DMS79 treated with DMSO at 0.1 percent for 48 hours (cell line): ENCODE measurements at regions not wholly inside any gene's neighbourhood (a gene's known extent, or its start where the extent isn't known, plus 50 kb on each side); places are given as distances from the start of the nearest gene placed in this dataset.

Experiments used
- DNase-seq: peaks from one replicate; lab custom pipeline; 2025; lab: John Stamatoyannopoulos, UW

- DNase-seq = no peak
Measured at GRCh38 chr9:93900971-93901861, 53.9 kb downstream of the BARX1 start.

- no peak for DNase-seq
Measured at GRCh38 chr9:93900436-93900819, 54.7 kb downstream of the BARX1 start.

DNA sequence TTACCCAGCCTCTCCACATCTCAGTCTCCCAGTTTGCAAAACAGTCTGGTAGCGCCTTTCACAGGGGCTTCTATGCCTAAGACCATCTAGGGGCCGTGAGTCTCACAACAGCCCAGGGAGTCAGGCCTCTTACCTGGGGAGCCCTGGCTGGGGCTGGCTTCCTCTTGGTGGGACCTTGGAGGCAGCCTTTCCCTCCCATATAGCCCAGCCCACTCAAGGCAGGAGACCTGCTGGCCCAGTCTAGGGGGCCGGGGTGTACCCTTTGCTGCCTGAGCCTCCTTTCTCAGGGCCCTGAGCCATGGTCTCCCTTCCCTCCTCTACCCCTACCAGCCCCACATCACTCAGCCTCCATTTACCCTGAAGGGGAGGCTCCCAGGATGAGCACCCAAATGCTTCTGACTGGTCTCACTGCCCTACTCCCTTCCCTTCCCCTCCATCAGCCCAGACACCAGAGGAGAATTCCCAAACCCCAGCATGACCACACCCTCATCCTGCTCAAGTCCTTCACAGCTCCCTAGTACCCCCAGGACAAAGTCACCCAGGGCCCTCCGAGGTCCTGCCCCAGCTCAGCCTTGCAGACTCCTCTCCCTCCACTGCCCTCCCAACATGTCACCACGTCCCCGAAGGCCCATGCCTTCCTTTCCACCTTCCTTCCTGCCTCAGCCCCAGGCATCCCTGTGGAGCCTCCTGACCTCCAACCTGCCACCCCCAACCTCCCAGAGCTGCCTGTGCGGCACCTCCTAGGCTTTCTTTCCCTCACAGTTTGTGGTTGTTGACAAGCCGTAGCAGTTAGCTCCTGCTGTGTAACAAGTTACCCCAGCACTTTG is 55.3 kb downstream of the BARX1 start:
- DNase-seq = no peak

- DNase-seq = no peak
Measured at GRCh38 chr9:93898502-93899426, 56.4 kb downstream of the BARX1 start.

- no peak for DNase-seq
Measured at GRCh38 chr9:93898026-93898425, 57.1 kb downstream of the BARX1 start.

- no peak for DNase-seq
Measured at GRCh38 chr9:93897075-93897970, 57.8 kb downstream of the BARX1 start.

DNA sequence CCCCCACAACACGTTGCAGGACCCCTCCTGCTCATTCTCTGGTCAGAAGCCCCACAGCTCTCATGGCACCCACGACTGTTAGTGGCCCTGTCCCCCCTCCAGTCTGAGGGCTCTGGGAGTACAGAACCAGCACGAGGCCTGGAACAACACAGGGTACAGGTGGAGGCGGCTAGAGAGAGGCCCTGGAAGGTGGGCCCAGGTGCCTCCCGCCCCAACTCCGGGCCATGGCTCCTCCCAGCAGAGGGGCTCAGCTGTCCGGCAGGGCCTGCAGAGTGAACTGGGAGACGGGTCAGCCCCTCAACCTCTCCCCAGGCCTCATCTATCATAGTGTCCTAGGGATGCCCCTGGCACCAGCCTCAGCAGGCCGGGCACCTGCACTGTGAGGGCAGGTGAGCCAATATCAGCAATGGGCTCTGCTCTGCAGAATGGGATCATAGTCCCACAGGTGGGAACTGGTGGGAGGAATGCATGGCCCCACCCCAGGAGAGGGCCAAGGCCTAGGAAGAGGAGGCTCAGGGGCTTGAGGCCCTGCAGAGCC is 58.6 kb downstream of the BARX1 start:
- DNase-seq = no peak

DNA sequence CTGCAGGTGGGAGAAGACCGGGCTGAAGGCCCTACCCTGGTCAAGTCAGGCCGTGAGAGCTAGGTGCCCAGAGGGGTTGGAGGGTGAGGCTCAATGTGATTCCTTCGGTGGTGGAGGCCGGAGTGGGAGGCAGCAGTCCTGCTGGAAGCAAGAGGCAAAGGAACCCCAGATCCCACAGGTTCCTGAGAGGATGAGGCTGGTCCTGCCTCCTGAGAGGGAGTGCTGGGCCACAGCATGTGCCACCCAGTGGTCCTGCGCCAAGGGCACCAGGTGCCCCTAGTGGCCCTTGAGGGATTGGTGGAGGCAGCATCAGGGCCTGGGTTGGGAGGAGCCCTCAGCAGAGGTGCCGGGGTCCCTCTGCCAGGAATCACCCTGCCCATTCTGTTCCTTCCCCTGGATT is 59.1 kb downstream of the BARX1 start:
- no peak for DNase-seq

GRCh38 chr9:93895535-93895934 is 59.6 kb downstream of the BARX1 start:
- DNase-seq = no peak

DNA sequence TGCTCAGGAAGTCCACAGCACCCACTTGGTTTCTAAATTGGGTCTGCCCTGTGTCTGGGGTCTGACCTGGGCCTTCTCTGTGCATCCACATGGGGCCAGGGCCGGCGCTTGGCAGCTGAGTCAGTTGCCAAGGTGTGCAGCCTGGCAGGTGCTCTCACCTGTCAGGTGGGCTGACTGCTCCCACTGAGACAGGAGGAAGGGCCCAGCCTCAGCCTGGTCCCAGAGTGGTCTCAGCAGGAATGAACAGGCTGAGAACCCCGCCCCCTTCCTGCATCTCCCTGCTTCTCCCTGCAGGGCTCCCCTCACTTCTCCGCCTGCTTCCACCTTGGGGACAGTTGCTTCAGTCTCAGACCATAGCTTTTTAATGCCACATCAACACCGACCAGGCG is 60.5 kb downstream of the BARX1 start:
- DNase-seq = no peak

GRCh38 chr9:93893899-93894690 is 61.1 kb downstream of the BARX1 start:
- no peak for DNase-seq

DNA sequence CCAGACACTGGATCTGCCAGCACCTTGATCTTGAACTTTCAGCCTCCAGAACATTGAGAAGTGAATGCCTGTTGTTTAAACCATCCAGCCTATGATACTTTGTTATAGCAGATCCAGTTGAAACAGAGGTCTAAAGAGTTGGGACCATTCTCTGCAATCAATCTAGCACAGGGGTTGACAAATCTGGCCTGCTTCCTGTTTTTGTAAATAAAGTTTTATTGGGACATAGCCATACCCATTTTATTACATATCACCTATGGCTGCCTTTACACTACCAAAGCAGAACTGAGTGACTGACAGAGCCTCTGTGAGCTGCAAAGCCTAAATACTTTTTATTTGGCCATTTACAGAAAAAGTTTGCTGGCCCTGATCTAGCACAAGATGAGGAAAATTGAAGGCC is 62.0 kb downstream of the BARX1 start:
- no peak for DNase-seq

- DNase-seq = no peak
Measured at GRCh38 chr9:93892748-93893147, 62.4 kb downstream of the BARX1 start.

DNA sequence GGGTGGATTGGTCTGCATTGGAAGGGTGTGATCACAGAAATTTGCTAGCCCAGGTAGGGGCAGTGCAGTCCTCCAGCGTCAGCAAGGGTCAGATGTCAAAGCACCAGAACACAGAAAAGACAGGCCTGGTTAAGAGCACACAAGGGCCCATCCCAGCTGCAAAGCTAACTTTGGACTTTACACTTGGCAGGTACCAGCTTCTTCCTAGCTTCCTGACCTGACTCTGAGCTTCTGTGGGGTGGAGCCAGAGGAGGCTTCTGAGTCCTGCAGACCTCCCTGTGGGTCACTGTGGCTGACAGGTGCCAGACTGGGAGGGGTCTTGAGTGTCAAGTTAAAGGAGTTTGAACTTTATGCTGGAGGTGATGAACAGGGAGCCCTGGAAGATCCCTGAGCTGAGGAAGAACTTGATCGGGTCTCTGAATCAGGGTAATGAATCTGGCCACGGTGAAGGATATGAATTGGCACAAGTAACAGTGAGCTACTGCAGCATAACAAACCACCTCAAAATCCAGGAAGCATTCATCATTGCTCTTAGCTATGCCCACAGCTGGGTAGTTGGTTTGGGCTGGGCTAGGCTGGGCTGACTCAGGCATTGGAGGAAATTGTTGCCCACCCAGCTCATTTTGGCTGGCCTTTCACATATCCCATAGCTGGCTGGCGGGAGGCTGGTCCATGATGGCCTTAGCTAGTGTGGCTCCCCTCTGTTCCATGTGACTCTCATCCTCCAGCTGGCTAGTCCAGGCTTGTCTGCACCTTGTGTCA is 63.4 kb downstream of the BARX1 start:
- DNase-seq = no peak

- DNase-seq = no peak
Measured at GRCh38 chr9:93891050-93891449, 64.1 kb downstream of the BARX1 start.

DNA sequence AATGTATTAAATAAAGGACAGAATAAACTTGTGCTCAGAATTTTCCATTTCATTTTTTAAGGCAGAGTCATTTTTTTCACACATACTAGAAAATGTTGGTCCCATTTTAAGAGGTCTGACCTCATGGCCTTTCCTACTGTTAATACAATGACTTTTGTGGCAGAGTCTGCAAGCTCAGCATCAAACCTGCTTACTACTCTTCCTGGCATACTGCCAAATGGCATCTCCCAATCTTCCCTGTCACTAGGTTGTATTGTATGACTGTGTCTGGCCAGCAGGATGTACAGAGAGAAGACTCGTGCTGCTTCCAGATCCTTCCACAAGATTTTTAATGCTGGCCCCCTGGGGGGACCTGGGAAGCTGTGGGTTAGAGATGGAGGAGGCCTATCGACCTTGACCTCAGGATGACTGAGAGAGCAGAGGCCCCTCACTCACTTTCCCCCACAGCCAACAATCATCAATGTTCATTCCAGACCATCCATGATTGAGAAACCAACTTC is 64.7 kb downstream of the BARX1 start:
- DNase-seq = no peak

GRCh38 chr9:93886911-93887310 is 68.2 kb downstream of the BARX1 start:
- no peak for DNase-seq

DNA sequence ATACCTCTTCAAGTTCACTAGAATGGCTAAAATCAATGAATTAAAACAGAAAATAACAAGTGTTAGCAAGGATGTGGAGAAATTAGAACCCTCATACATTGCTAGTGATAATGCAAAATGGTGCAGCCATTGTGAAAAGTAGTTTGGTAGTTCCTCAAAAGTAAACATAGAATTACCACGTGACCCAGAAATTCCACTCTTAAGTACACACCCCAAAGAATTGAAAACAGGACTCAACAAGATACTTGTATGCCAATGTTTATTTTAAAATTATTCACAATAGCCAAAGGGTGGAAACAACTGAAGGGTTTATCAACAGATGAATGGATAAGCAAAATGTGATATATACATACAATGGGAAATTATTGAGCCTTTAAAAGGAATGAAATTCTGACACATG is 70.3 kb downstream of the BARX1 start:
- DNase-seq = no peak
